A673 (cell line): ENCODE measurements at regions not wholly inside any gene's neighbourhood (a gene's known extent, or its start where the extent isn't known, plus 50 kb on each side); places are given as distances from the start of the nearest gene placed in this dataset.

Source experiments
- CTCF ChIP-seq: fragments of 300-800, 200-600 bp; sonication (generic); conservative IDR thresholded peaks from 2 replicates; pipeline ENCODE4 v1.5.1; 2017; ENCODE audit warnings: low read depth, mild to moderate bottlenecking, antibody characterized with exemption, low read length, moderate library complexity, mixed read lengths
- EZH2 ChIP-seq: fragments of 200-600 bp; sonication (generic); IDR thresholded peaks from 2 replicates; pipeline ENCODE4 v1.6.1; 2017; ENCODE audit warnings: borderline replicate concordance, low read depth, mild to moderate bottlenecking, mixed read lengths, antibody characterized with exemption, low read length; ENCODE audit not compliant: poor library complexity, severe bottlenecking

GRCh38 chr4:151835467-151835866 lies 74.7 kb upstream of the GATB start:
- TF ChIP-seq CTCF (no peak), EZH2 (no peak)
